ENCODE measurements at regions not wholly inside any gene's neighbourhood (a gene's known extent, or its start where the extent isn't known, plus 50 kb on each side); places are given as distances from the start of the nearest gene placed in this dataset.
"Not testable (repeated sequence)": the region's sequence is repeated elsewhere in the genome, so short reads cannot be mapped to it uniquely, and the experiment has no call there.

DNA sequence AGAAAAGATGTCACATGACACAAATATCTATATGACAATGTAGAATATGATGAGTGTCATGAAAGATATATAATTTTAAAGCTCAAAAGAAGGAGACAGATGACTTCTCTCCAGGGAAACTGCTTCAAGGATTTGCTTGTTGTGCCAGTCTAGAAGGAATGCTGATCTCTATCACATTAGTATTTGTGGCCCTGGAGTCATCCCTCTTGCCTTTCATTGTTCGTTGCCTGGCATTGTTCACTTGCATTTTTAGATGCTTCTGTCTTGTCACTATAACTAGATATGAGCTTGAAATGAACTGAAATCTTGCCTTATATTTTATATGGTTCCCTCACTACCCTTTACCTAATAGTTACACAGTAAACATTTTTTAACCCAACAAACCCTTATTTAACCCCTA is 207.5 kb downstream of the ZNF608 start:
- peak; percentile 53 for DNase-seq

DNA sequence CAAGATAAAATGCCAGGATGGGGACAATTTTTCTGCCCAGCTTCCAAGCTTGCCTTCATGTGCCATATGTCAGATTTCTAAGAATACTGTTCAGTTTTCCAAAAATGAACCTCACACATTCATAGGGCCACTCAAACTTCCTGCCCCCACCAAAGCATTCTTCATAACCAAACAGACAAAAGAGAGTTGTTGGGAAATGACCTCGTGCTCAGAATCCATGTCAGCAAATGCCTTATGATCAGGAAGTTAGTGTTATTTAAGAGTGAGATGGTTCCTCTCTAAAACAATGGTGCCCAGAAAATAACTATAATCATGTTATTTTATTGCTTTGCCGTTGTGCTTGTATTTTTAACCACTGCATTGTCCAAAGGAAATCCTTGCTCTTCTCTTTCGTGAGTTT is 208.2 kb downstream of the ZNF608 start:
- peak; percentile 95 for DNase-seq

- DNase-seq, result no peak
Observed at GRCh38 chr5:124537522-124537921, 208.9 kb downstream of the ZNF608 start.

DNA sequence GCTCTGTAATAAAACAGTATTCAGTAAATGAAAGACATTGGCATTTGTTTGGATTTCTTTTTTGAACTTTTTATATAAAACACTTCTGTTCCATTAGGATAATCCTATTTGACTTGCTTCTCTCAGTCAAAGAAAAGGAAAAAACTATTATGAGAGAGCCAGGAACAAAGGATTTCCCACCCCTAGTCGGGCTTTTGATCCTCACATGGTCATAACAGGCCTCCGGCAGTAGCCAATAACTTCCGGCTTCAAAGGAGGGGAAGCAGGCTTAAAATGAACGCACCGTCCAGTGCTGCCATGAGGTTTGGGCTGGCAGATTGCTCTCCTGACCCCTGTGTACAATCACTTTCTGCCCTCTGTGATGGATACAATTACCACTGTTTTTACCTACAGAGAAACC is 209.3 kb downstream of the ZNF608 start:
- peak; percentile 92 for DNase-seq

GRCh38 chr5:124536333-124536732 is 210.1 kb downstream of the ZNF608 start:
- peak; percentile 95 for DNase-seq

- DNase-seq, result no peak
Observed at GRCh38 chr5:124530916-124531315, 215.5 kb downstream of the ZNF608 start.

DNA sequence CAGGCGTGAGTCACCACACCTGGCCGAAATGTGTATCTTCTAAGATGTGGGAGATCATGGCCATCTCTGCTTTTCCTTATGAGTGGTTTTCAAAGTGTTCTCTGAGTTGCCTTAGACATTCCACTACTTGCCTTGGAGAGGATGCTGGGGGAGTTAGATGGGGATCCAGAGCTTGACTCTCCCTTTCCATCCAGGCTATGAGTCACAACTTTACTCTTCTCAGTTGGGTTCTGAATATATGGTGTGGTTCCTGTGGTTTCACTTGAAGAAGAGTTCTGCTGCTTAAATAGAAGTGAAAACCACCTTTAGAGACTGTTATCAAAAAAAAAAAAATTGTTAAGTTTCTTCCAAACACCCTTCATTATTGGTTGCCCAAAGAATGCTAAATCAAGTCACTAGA is 217.6 kb downstream of the ZNF608 start:
- no peak for DNase-seq

DNA sequence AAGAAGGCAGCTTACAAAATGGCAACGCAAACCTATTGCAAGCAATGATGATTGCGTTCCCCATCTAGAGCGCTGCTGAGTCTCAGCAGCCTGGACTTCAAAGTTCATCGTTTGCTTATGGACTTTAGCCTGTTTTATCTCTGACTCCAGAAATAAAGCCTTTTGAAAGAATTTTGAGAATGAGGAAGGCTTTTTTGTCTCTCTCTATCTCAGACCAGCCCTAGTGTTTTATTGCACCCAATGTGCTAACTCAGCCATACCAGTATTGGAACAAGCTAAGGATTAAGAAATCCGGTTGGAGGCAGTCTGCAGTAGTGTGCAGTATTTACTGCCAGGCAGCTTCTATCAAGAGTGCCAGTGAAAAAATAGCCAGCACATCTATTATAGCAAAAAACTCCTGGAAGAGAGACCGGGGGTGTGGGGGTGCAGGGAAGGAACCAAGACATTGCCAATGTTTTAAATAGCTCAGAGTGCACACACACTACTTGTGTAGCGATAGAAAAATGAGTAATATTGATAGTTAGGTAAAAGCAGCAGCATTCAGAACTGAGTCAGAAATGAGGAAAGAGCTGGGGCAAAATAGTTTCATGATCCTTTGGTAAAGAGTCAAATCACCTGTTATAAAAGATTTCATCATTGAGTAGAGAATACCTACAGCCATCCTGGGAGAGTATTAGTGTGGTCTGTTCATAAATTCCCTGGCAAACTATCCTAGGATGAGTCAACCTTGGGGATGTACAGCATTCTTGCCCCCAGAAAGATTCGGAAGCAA is 219.0 kb downstream of the ZNF608 start:
- no peak for DNase-seq

GRCh38 chr5:124526079-124526478 is 220.4 kb downstream of the ZNF608 start:
- DNase-seq, result not testable (repeated sequence)

GRCh38 chr5:124524552-124525232 is 221.7 kb downstream of the ZNF608 start:
- no peak for DNase-seq

DNA sequence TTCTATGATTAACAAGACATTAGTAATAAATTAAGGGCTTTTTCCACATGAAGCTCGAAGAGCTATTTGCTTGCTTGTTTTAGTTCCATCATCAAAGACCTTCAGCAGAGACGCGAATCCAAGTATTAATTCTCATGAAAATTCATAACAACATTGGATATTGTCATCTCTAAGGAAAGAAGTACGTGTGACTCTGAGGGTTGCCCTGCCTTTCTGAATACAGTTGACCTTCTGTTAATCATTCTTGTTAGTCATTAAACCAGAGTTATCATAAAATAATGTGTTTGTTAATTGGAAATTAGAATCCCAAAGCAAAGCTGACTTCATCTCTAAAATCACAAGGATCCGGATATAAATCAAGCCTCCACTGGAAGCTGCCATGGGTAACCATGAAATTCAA is 222.5 kb downstream of the ZNF608 start:
- no peak for DNase-seq

GRCh38 chr5:124522992-124523391 is 223.4 kb downstream of the ZNF608 start:
- DNase-seq, result no peak

DNA sequence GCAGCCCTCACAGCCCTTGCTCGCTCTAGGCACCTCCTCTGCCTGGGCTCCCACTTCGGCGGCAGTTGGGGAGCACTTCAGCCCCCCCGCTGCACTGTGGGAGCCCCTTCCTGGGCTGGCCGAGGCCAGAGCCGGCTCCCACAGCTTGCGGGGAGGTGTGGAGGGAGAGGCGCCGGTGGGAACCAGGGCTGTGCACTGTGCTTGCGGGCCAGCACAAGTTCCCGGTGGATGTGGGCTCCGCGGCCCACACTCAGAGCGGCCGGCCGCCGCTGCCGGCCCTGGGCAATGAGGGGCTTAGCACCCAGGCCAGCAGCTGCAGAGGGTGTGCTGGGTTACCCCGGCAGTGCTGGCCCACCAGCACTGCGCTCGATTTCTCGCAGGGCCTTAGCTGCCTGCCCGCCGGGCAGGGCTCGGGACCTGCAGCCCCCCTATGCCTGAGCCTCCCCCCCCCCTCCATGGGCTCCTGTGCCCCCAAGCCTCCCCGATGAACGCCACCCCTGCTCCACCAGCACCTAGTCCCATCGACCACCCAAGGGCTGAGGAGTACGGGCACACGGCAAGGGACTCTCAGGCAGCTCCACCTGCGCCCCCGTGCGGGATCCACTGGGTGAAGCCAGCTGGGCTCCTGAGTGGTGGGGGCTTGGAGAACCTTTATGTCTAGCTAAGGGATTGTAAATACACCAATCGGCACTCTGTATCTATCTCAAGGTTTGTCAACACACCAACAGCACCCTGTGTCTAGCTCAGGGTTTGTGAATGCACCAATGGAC is 224.8 kb downstream of the ZNF608 start:
- no peak for DNase-seq

DNA sequence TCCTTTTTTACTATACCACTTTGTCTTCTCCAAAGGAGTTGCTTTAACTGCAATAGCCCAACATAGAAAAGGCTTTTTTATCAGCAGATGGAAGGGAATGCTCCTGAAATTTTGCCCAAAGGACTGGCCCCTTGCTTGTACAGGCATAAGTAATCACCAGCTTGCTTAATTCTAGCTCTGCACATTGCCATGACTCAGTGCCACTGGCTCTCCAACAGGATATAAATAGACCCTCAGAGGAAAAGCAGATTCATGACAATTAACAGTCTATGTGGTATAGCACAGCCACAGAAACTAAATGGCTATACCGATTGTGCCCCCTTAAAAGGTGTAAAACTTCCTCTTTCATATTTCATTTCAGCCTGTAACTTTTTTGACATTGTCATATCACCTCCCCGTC is 227.0 kb downstream of the ZNF608 start:
- DNase-seq, result peak; percentile 45

DNA sequence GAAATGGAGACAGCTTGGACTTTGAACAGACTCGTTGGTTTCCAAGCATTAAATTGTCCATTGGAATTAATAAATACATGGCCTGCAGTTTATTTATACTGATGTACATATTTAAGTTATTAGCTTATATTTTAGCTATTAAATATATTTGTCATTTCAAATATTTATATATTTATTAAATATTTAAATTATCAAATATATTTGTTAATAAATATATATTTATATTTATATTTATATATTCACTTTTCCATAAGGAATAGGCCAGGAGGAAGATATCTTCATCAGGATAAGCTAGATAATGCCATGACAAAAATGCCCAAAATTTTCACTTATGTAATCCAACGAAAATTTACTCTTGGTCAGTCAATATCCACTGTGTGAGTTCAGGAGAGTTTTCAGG is 229.9 kb downstream of the ZNF608 start:
- DNase-seq, result no peak

- DNase-seq, result peak; percentile 12
Observed at GRCh38 chr5:124515497-124516245, 230.8 kb downstream of the ZNF608 start.

GRCh38 chr5:124514956-124515355 is 231.5 kb downstream of the ZNF608 start:
- no peak for DNase-seq

GRCh38 chr5:124512952-124513632 is 233.3 kb downstream of the ZNF608 start:
- DNase-seq, result no peak

DNA sequence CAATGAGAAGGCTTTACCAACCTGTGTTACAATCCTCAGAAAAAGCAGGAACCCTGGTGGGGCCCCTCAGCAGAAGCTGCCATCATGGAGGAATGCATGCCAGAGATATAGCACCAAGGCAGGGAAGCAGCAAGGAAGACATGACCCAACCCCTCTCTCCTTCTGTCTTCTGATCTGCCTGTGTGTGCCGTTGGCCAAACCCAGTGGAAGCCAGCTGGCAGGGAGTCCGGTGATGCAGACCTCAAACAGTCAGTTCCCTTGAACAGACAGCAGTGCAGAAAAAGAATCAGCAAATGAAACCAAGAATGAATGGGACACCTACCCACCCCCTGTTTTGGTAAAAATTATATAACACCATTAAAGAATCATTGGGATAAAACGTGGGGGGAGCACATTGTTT is 234.2 kb downstream of the ZNF608 start:
- no peak for DNase-seq

- DNase-seq, result no peak
Observed at GRCh38 chr5:124511791-124512190, 234.6 kb downstream of the ZNF608 start.

DNA sequence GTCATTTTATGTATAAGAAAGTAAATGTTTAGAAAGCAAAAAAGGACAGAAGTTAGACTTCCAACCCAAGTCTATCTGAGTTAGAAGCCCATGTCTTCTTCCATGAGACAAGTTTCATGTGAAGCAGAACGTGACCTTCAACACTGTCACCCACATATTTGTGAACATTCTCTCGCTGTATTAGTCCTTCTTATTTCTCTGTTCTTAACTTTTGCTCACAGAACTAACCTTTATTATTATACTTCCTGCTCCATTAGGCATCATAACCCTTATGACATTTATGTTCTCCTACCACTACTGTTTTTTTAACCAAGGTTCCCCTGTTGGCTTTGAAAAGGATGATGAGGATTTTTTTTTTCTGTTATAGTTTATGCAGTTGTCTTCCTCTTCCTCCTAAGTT is 238.8 kb downstream of the ZNF608 start:
- DNase-seq, result no peak

Measured in dermis blood vessel endothelial cell (primary cell).